ENCODE measurements at regions not wholly inside any gene's neighbourhood (a gene's known extent, or its start where the extent isn't known, plus 50 kb on each side); places are given as distances from the start of the nearest gene placed in this dataset.

DNA sequence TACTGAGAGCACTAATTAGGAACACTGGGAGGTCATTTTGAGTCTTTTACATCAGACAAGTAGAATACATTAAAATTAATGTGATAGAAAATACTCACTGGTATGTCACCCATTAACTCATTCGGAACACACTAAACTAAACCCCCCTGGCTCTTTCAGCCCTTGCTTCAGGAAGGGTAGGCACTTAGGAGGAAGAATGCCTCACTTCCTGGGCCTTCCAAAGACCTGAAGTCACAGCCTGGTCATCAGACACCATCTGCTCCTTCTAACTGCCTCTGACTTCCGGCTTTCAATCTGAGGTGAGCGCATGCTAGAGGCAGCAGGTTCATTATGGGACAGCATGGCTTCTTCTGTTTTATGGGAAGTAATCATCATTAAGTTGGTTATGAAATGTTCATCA, 451.4 kb downstream of the PID1 start:
- H3K27me3 ChIP-seq (ENCODE audit: control insufficient read depth, insufficient read depth, low read length) = no peaks in the 10 kb centered on the region
- H3K4me1 ChIP-seq (ENCODE audit: control insufficient read depth, extremely low read depth, insufficient read depth, low read length) = no peaks in the 10 kb centered on the region
- H3K4me2 ChIP-seq (ENCODE audit: extremely low read depth, insufficient read depth, low read length) = no peak overlapping the region
- TF ChIP-seq EZH2 (IDR thresholded peaks at IDR 0.05; ENCODE audit: low read length, missing control alignments) = no peak
- H3K36me3 ChIP-seq (ENCODE audit: control insufficient read depth, insufficient read depth, low read length) = no peaks in the 10 kb centered on the region
- no peaks in the 10 kb centered on the region for H3K9me3 ChIP-seq (ENCODE audit: control insufficient read depth, insufficient read depth, low read depth, low read length)
- H3K79me2 ChIP-seq (ENCODE audit: control insufficient read depth, insufficient read depth, low read length) = no peaks in the 10 kb centered on the region
- DNase-seq (ENCODE audit: low read depth in 2 of 2) = no peak
- no peak overlapping the region for H2AFZ ChIP-seq (ENCODE audit: low read length)
- H3K4me3 ChIP-seq (replicated peaks in 1 of 4; ENCODE audit: control extremely low read depth in 1 of 4, insufficient read depth in 1 of 4, low read depth in 3 of 4, low read length in 4 of 4) = no peak overlapping the region
- H3K9ac ChIP-seq (ENCODE audit: insufficient read depth, low read length) = no peak overlapping the region
- H3K27ac ChIP-seq (ENCODE audit: insufficient read depth, low read length) = no peak overlapping the region
- no peaks in the 10 kb centered on the region for H4K20me1 ChIP-seq (ENCODE audit: control insufficient read depth, extremely low read depth, insufficient read depth, low read length)

DNA sequence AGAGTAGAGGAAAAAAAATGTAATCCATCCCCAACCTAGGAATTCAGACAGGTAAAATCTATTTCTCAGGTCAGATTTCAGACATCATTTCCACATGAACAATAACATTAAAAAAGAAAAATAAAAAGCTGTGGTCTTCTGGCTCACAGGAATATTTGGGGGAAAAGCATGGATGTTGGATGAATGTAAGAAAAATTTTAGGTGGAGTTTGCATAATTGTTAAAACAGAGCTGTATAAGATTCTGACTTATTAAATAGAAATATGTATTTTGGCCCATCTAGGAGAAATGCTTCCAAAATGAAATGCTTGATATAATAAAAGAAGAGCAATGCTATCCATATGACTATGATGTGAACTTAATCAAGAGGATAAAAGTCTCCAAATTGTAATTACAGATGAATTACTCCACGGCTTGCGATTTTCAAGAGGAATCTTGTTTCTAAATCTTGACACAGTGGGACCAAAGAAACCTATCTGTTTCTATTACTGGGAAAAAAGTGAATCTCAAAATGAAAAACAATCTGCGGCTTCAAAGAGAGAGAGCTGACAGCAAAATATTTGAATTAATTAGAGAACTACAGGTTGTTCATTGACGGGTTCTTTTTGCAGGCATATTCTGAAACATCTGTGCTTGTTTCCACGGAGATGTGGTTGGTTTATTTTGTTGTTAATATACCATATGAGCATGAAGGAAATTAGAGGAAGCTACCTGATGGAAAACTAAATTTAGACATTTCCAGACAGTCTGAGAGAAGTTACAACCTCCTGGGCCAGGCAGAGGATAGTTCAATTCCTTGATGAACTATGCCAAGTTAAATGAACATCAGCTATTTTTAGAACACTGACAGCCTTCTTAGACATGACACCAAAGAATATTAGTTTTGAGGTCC, 468.7 kb downstream of the PID1 start:
- Histone ChIP-seq H3K27ac (ENCODE audit: insufficient read depth, low read length) (no peak overlapping the region), H3K79me2 (ENCODE audit: control insufficient read depth, insufficient read depth, low read length) (no peaks in the 10 kb centered on the region), H2AFZ (ENCODE audit: low read length) (no peak overlapping the region), H3K4me3 (replicated peaks in 1 of 4; ENCODE audit: control extremely low read depth in 1 of 4, insufficient read depth in 1 of 4, low read depth in 3 of 4, low read length in 4 of 4) (no peak overlapping the region), H4K20me1 (ENCODE audit: control insufficient read depth, extremely low read depth, insufficient read depth, low read length) (no peaks in the 10 kb centered on the region), H3K4me2 (ENCODE audit: extremely low read depth, insufficient read depth, low read length) (no peak overlapping the region), H3K4me1 (ENCODE audit: control insufficient read depth, extremely low read depth, insufficient read depth, low read length) (no peaks in the 10 kb centered on the region), H3K9me3 (ENCODE audit: control insufficient read depth, insufficient read depth, low read depth, low read length) (no peaks in the 10 kb centered on the region), H3K9ac (ENCODE audit: insufficient read depth, low read length) (no peak overlapping the region), H3K36me3 (ENCODE audit: control insufficient read depth, insufficient read depth, low read length) (no peaks in the 10 kb centered on the region), H3K27me3 (ENCODE audit: control insufficient read depth, insufficient read depth, low read length) (no peaks in the 10 kb centered on the region)
- no peak for DNase-seq (ENCODE audit: low read depth in 2 of 2)
- TF ChIP-seq, protein P1, sequence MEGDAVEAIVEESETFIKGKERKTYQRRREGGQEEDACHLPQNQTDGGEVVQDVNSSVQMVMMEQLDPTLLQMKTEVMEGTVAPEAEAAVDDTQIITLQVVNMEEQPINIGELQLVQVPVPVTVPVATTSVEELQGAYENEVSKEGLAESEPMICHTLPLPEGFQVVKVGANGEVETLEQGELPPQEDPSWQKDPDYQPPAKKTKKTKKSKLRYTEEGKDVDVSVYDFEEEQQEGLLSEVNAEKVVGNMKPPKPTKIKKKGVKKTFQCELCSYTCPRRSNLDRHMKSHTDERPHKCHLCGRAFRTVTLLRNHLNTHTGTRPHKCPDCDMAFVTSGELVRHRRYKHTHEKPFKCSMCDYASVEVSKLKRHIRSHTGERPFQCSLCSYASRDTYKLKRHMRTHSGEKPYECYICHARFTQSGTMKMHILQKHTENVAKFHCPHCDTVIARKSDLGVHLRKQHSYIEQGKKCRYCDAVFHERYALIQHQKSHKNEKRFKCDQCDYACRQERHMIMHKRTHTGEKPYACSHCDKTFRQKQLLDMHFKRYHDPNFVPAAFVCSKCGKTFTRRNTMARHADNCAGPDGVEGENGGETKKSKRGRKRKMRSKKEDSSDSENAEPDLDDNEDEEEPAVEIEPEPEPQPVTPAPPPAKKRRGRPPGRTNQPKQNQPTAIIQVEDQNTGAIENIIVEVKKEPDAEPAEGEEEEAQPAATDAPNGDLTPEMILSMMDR (conservative IDR thresholded peaks at IDR 0.05 in 1 of 2, IDR thresholded peaks at IDR 0.05 in 1 of 2; ENCODE audit: low read depth in 1 of 2, low read length in 2 of 2) = no peak
- TF ChIP-seq EZH2 (IDR thresholded peaks at IDR 0.05; ENCODE audit: low read length, missing control alignments) = no peak

DNA sequence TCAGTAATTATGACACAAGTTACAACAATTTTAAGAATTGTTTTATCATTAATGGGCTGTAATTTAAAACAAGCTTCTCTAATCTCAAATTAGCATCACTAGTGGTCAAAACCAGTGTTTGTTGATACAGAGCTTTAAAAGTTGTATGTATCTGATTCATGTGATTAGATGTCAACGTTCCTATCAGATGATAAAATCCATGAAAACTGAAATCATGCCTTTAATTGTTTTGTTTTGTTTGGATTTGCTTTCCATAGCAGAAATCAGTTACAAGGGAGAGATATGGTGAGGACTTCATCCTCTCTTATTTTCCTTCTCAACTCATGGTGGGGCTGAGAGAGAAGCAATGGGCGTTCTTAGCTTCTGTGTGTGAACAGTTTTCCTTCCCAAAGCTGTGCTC, 469.6 kb downstream of the PID1 start:
- no peak for TF ChIP-seq EZH2 (IDR thresholded peaks at IDR 0.05; ENCODE audit: low read length, missing control alignments)
- TF ChIP-seq, protein P1 (conservative IDR thresholded peaks at IDR 0.05 in 1 of 2, IDR thresholded peaks at IDR 0.05 in 1 of 2; ENCODE audit: low read depth in 1 of 2, low read length in 2 of 2) = no peak
- Histone ChIP-seq H3K9ac (ENCODE audit: insufficient read depth, low read length) (no peak overlapping the region), H3K9me3 (ENCODE audit: control insufficient read depth, insufficient read depth, low read depth, low read length) (no peaks in the 10 kb centered on the region), H4K20me1 (ENCODE audit: control insufficient read depth, extremely low read depth, insufficient read depth, low read length) (no peaks in the 10 kb centered on the region), H3K4me2 (ENCODE audit: extremely low read depth, insufficient read depth, low read length) (no peak overlapping the region), H3K27ac (ENCODE audit: insufficient read depth, low read length) (peak overlapping the region; percentile 32), H3K36me3 (ENCODE audit: control insufficient read depth, insufficient read depth, low read length) (no peaks in the 10 kb centered on the region), H3K27me3 (ENCODE audit: control insufficient read depth, insufficient read depth, low read length) (no peaks in the 10 kb centered on the region), H3K4me3 (replicated peaks in 1 of 4; ENCODE audit: control extremely low read depth in 1 of 4, insufficient read depth in 1 of 4, low read depth in 3 of 4, low read length in 4 of 4) (no peak overlapping the region), H2AFZ (ENCODE audit: low read length) (no peak overlapping the region), H3K4me1 (ENCODE audit: control insufficient read depth, extremely low read depth, insufficient read depth, low read length) (no peaks in the 10 kb centered on the region), H3K79me2 (ENCODE audit: control insufficient read depth, insufficient read depth, low read length) (no peaks in the 10 kb centered on the region)
- peak in 1 of 2 donors; percentile 11 for DNase-seq (ENCODE audit: low read depth in 2 of 2)
